Stimulated activated CD8-positive, alpha-beta memory T cell treated with anti-CD3 and anti-CD28 coated beads, Interleukin-4, amount 100 ng/mL, for 4 hours (primary cell): ENCODE measurements at regions not wholly inside any gene's neighbourhood (a gene's known extent, or its start where the extent isn't known, plus 50 kb on each side); places are given as distances from the start of the nearest gene placed in this dataset.
"Not testable (repeated sequence)": the region's sequence is repeated elsewhere in the genome, so short reads cannot be mapped to it uniquely, and the experiment has no call there.

ENCODE experiments used
- DNase-seq, 2 donors: peaks; one replicate each; pipeline ENCODE4 v3.0.0-alpha.2; 2020; ENCODE audit warnings: low read depth in 2 of 2, low spot score in 1 of 2

DNA sequence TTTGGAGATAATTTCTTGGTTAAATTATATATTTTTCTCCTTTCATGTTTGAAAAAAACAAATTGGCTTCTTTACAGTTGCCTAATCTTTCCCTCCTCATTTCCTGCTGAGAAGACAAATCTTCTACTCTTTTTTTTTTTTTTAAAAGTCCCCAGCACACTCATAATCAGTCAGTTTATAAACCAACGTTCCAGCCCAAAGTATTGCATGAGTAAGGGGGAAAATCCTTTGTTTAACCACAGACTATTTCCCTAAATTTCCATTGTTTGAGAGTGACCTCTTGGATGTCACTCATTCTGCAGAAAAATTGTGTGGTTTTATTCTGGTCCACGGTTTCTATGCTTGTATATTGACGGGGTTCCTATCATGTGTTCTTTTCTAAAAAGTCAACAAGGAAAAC is 55.1 kb upstream of the TLR4 start:
- DNase-seq, result no peak

DNA sequence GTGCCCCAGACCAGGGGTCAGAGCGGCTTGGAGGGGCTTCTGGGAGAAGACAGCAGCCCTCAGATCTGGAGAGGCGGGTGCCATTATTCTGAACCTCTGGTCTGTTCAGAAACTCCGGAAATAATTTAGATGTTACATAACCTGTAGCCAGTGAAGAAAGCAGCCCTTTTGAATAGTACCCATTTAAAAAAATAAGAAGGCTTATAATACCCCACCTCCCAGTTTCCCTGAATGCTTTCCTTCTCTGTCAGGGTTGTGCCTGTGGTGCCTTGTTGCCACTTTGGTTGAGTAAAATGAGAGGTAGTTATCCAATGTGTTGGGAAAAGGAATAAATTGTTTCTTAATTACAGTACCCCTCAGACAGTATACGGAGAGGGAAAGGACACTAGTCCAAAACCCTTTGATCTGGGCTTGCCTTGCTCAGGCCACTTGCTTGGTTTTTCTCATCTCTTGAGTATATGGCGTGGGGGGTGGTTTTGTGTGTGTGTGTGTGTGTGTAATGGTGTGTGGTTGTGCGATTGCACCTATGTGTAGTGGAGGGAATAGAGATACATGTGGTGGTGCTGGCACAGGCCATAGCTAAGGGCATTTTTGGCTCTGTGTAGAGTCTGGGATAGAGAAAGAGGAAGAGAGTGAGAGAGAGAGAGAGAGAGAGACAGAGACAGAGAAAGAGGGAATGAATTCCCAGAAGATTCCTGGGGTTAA is 59.1 kb upstream of the TLR4 start:
- no peak for DNase-seq

DNA sequence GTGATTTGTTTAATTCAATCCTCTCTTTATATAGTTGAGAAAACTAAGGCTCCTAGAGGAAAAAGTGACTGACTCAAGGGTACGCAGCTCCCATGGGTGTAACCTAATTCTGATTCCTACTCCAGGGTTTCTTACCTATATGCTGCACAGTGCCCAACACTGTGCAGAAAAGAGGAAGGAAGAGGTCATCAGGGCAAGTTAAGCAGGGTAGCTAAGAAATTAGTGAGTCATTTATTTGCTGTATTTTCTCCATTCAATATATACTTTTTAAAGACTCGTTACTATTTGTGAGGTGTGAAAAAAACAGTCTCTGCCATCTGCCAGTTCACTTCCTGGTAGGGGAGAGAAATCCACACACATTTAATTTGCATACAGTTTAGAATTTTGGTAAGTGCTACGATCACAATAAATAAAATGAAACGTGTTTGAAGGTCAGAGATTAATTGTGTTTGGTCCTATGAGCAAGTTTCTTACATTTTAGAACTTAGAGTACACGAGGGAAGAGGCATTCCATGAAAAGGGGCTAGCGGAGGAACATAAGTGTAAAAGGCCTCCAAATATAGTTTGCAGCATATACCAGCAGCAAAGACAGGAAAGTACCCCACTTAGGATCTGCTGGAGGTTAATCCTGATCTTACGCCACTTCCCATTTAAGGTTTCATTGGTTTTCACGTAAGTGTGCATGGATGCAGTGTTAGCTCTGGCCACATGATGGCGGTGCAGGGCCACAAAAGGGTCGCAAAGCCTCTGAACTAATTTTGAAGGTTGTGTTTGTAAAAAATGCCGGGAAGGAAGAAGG is 59.9 kb upstream of the TLR4 start:
- DNase-seq, result peak in 1 of 2 donors; percentile 9

DNA sequence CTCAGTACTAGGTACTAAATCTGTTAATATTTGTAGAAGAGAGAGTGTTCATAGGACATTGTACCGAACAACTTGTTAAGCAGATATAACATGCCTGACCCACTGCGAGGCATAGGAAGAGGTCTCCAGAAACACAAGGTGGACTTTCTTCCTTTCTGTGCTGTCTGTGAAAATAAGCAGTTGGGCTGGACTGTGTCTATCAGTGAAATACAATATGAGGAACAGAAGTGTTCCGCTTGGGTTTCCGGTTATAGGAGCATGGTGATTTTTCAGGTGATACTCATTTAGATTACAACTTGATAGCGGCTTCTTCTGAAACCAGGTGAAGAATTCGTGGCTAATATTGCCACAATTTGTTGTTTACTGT is 60.9 kb upstream of the TLR4 start:
- DNase-seq, result no peak

DNA sequence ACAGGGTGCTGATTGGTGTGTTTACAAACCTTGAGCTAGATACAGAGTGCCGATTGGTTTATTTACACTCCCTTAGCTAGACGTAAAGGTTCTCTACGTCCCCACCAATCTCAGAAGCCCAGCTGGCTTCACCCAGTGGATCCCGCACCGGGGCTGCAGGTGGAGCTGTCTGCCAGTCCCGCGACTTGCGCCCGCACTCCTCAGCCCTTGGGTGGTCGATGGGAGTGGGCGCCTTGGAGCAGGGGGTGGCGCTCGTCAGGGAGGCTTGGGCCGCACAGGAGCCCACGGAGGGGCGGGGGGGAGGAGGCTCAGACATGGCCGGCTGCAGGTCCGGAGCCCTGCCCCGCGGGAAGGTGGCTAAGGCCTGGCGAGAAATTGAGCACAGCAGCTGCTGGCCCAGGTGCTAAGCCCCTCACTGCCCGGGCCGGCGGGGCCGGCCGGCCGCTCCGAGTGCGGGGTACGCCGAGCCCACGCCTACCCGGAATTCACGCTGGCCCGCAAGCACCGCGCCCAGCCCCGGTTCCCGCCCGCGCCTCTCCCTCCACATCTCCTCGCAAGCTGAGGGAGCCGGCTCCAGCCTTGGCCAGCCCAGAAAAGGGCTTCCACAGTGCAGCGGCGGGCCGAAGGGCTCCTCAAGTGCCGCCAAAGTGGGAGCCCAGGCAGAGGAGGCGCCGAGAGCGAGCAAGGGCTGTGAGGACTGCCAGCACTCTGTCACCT is 61.5 kb upstream of the TLR4 start:
- not testable (repeated sequence) for DNase-seq

DNA sequence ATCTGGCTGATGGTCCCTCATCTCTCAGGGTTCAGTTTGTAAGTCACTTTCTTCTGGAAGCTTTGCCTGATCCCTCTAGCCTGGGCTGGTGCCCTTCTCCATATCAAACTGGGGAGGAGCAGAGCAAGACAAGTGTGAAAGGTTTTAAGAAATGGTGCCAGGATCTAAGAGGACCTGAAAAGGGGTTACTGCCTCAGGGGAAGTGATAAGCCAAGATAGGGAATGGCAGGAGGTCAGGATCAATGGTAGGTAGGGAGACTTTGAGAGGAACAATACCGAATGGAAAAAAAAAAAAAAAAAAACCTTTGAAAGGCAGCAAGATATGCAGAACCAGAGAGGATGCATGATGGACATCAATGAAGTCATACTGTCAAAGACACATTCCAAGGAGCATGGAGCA is 67.5 kb upstream of the TLR4 start:
- DNase-seq, result no peak

DNA sequence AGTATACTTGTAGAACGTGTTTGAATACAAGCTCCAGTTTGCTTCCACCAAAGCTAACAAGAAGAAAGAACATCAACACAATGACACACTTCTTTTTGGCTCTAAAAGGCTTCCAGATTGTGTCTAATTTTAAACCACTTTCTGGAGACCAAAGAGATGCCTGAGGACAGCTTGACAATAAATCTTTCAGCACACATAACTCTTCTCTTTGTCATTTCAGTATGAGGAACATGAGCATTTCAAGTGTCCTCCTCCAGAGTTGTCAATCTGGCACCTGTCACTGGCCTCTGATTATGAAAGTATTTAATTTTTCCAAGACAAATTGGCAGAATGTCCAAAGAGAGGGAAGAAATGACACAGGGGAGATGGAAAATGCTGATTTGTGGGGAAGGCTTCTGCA is 79.0 kb upstream of the TLR4 start:
- DNase-seq, result no peak

DNA sequence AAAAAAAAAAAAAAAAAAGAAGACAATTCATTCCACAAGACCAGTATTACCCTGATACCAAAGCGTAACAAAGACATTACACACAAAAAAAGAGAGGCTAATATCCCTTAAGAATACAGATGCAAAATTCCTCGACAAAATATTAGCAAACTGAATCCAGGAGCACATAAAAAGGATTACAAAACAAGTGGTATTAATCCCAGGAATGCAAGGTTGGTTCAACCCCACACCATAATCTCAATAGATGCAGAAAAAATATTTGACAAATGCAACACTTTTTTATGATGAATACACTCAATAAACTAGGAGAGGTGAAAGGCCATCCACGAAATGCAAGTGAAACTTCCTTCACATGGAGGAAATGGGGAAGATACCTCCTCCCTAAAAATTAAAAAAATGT is 80.1 kb upstream of the TLR4 start:
- no peak for DNase-seq

DNA sequence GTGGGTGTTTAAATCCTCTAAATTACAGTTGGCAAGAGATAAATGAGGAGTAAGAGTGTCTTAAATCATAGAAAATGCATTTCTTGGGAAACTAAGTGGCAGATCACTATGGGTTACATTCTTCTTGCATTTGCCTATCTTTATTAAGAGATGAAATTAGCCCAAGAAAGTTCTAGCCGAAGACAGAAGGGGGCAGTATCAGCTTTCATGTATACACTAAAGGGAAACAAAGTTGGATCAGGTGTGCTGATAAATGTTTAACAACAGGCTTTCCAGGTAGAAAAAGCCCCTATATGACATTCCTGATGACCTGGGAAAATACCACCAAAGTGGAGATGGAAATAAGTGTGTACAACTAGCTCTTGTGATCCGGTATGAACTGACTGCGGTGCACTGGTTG is 81.9 kb upstream of the TLR4 start:
- DNase-seq, result no peak

DNA sequence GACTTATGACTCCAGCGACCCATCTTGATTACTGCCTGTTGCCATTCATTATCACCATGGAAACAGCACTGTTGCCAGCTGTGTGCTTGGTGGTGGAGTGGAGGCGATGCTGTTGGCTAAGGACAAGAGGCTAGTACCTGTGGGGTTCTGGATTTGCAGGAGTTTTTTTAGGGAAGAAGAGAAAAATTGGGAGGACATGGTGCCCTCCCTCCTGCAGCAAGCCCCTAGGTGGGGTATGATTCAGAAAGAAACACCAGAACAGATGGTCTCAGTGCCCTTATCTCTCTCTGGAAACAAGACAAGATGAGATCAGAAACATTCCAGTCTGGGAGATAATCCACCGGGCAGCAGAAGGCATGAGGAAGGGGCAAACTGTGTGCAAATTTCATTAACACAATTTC is 87.8 kb upstream of the TLR4 start:
- no peak for DNase-seq

DNA sequence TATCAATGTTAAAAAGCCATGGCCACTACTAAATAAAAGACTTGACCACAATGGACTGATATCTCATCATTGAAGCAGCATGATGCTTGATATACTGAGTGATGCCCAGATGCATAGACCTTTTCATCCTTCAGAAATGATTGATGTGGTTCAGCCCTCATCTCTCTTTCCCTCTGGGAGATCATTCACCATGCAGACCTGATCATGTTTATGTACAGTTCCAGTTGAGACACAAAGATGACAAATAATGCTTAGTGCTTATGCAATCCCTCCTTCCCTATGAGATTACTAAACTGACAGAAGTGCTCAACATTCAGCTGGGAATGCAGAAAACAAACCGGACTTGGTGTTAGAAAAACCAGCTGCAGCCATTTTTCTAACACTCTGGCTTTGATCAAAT is 91.9 kb upstream of the TLR4 start:
- DNase-seq, result no peak

DNA sequence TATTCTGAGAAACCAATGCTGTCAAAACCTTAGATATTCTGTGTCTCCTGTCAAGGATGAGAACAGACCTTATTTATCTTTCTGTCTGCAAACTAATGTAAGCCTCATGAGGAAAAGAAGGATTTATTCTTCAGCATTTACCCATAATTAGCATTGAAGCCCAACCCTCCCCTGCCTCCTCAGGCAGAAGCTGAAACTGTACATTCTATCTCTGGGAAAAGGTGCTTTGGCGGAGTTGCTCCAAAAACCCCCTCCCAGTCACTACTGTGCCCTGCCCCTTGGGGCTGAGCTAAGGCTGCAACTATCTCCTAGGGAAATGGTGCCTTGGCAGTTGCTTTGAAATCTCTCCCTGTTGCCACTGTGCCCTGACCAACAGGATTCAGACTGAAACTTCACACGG is 106.2 kb upstream of the TLR4 start:
- no peak for DNase-seq

DNA sequence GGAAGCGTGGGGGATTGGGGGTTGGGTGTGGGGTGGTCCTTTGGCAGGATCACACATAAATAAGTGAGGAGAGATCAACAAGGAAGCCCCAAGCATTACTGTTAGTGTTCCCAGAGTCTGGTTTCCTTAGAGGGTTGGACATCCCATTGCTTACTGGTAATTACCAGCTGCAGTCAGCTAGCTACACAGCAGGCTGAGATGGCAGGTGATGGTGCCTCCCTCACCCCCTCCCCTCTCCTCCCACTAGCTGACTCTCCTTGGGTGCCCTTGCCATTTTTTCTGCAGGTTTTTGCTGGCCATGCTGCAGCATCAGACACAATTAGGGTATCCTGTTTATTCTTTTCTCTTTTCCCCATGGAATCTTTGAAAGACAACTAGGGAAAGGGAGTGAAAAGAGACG is 107.5 kb upstream of the TLR4 start:
- no peak for DNase-seq

DNA sequence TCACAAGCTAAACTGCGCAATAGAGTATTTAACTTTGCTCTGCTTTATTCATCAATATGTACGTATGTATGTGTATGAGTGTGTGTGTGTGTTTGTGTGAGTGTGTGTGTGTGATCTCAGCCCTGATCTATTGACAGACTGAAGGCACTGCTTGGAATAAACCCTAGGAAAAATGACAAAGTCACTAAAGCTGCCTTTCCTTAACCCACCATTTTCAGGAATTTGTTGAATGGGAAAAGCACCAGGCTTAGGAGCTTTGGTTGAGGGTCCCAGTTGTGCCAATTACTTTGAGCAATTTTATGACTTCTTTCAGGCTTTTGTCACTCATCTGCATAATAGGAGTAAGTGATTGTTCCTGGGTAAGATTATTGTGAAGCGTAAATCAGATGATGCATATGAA is 108.6 kb upstream of the TLR4 start:
- DNase-seq, result no peak

DNA sequence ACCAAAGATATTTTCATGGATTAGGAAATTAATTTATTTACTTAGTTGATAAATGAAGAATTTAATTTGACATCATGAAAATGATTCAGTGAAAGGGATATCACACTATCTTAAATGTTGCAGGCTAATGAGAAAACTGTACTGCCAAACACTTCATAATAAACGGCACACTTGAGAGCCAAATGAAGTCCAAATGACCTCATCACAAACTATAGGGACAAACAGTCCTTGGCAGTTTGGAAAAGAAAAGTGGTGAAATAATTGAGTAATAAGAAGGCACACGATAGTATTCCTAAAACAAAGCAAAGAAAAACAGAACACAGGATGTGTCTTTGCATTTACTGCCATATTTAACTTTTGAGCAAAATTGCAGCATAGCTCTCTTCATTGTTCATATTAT is 116.9 kb upstream of the TLR4 start:
- no peak for DNase-seq

DNA sequence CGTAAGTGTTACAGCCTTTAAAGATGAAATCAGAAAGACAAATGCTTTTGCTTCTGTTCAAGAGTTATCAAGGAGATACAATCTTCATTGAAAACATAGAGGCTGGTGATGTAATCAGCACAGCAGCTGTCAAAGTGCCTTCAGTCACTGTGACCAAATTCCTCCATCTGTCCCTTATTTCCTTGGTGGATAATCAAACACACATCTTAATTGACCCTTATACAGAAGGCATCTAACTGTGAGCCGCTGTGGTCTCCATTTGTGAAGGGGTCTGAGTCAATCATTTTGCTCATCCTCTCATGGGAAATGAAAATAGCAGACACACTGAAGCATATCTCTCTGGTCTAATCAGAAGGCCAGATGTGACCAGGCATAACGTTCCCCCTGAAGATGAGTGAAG is 130.1 kb upstream of the TLR4 start:
- no peak for DNase-seq

DNA sequence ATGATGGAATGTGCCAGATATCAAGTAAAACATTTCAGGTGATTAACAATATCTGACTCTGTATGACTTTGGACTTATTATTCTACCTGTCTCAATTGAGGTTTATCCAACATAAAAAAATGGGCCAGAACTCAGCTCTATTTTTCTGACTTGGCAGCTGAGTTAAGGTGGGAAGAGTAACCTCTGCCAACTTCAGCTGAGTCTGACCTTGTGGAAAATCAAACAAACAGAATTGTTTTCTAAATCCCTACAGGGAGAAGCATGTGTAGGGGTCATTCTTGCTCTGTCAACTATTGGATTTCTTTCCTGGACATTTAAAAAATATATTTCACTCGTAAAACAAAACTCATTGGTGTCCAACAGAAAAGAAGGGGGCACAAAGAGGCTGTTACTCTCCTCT is 139.4 kb upstream of the TLR4 start:
- DNase-seq, result no peak

DNA sequence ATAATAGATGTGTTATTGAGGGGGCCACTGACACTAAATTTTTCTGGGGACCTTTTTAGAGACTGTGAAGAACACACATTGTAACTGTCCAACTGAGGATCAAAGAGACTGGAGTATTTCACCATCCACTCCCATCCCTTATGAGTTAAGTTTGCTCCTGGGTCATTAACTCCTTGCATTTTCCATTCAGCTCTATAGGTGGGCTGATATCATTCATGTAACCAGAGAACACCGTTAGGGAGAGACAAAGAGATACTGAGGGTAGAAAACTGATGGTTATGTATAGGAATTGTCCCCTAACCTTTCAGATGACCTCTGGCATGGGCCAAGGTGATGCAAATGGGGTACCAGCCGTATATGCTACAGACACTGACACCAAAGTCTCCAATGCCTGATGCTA is 142.4 kb upstream of the TLR4 start:
- no peak for DNase-seq

DNA sequence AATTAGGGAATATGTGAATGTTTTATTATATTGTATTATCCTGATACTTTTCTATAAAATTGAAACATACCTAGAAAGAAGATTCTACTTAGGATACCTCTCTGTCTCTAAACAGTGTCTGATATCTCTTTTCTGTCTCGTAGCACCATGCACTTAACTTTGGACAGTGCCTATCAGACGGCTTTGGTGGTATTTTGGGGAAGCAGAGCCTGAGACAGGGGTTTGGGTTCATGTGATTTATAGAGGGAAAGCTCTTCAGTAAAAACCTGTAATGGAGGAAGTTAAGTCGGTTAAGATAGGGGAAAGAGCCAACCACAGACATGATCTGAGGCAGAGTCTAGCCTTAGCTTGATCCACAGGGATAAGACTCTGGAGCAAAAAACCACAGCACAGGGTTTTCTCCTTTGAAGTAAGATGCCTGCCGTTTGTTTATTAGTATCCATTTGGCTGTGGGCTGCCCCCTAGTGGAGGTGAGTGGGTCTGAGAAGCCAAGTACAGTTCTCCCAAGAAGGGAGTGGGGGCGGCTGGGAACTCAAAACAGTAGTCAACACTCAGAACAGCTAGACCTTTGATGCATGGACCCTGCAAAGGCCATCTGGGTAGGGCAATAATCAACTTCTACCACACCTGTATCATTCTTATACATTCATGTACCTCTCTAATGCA is 141.2 kb upstream of the ASTN2 start:
- DNase-seq, result no peak

DNA sequence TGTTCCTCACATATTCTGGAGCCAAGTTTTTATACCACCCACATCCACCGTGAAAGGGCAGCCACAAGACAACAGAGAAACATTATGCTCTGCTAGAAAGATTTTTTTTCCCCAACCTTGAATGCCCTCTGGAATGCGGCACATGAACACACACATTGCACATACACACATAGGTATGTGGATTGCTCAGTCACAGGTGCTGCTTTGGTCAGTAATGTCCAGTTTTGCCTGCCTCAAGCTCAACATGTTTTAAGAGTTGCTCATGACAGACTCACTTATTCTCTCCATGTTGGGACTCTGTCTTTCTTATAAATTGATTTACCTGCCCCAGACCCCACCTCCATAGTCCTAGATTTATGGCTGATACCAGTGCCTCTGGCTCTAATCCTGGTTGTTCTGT is 138.0 kb upstream of the ASTN2 start:
- DNase-seq, result no peak

DNA sequence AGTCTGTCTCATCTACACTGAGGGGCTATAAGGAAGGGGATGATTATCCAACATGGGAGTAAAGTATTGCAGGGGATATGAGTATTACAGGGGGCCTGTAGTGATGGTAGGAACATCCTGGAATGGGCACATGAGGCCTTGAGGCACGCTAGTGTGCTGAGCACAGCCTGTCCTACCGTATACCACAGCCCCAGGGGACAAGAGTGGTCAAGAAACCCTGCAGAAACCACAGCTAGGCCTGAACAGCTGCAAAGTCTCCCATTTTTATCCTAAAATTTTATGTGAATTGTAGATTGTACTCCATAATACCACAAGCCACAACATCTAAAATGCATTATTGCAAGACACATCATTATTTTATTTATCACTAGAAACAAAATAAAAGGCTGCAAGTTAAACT is 136.3 kb upstream of the ASTN2 start:
- DNase-seq, result no peak

DNA sequence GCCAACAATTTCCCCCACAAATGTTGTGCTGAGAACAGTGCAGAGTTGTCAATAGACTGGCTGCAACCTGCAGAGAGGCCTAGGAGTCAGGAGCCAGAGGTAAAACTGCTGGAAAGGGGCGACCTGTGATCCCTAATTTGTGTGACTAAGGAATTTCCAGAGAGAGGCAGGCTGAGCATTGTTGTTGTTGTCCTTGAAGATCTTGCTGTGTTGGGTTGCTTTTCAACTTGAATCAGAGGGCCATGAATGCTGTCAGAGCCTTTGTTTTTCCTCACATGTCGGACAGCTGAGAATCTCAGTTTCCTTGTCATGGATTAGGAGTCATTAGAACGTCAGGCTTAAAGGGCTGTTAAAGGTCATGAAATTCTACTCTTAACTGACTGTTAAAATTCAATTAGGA is 134.6 kb upstream of the ASTN2 start:
- DNase-seq, result no peak
